Calu3 (cell line): ENCODE measurements at regions not wholly inside any gene's neighbourhood (a gene's known extent, or its start where the extent isn't known, plus 50 kb on each side); places are given as distances from the start of the nearest gene placed in this dataset.

ENCODE experiments used
- BruUV-seq: library from RNA; stranded (reverse); fragments of 400-500 nt; replicated peaks from 2 replicates; lab custom pipeline; 2021; lab: Mats Ljungman, UMichigan
- CTCF ChIA-PET: fragments of 300-600 bp; sonication (Branson Sonifier 250); formaldehyde crosslinking; loops from one replicate; lab custom pipeline; 2022; ENCODE audit warnings: antibody characterized with exemption; lab: Charles Lee
- DNase-seq: peaks from one replicate; pipeline ENCODE4 v3.0.0; 2022
- H3K27ac Mint-ChIP-seq: one replicate; pipeline ENCODE4 v1.8.0; 2022; ENCODE audit warnings: mixed read lengths; ENCODE audit not compliant: unreplicated experiment
- H3K27me3 Mint-ChIP-seq: one replicate; pipeline ENCODE4 v1.8.0; 2022; ENCODE audit warnings: mixed read lengths; ENCODE audit not compliant: unreplicated experiment
- H3K36me3 Mint-ChIP-seq: one replicate; pipeline ENCODE4 v1.8.0; 2022; ENCODE audit warnings: mild to moderate bottlenecking, moderate library complexity, mixed read lengths; ENCODE audit not compliant: insufficient read depth, unreplicated experiment
- H3K4me1 Mint-ChIP-seq: one replicate; pipeline ENCODE4 v1.8.0; 2022; ENCODE audit warnings: mild to moderate bottlenecking, low read depth, mixed read lengths; ENCODE audit not compliant: unreplicated experiment
- H3K4me3 Mint-ChIP-seq: one replicate; pipeline ENCODE4 v1.8.0; 2022; ENCODE audit warnings: mild to moderate bottlenecking, low read depth, moderate library complexity, mixed read lengths; ENCODE audit not compliant: unreplicated experiment
- H3K9me3 Mint-ChIP-seq: one replicate; pipeline ENCODE4 v1.8.0; 2022; ENCODE audit warnings: low read depth, mixed read lengths; ENCODE audit not compliant: unreplicated experiment
- CTCF ChIP-seq: fragments of 200-600 bp; IDR thresholded peaks from one replicate; pipeline ENCODE4 v1.8.0; 2022; ENCODE audit warnings: antibody characterized with exemption; ENCODE audit not compliant: unreplicated experiment
- intact Hi-C: fragments of 100-400 bp; cut with micrococcal nuclease; formaldehyde crosslinking; loops from one replicate; pipeline ENCODE4 v1.10.0; 2022; ENCODE audit not compliant: unreplicated experiment

GRCh38 chr2:215782965-215783364 is 230.4 kb downstream of the MREG start:
- Mint-ChIP-seq H3K36me3 (no peaks in the 10 kb centered on the region), H3K4me1 (no peaks in the 10 kb centered on the region), H3K9me3 (no peaks in the 10 kb centered on the region), H3K27me3 (no peaks in the 10 kb centered on the region), H3K4me3 (no peak overlapping the region), H3K27ac (no peak overlapping the region)
- no TSS peak for BruUV-seq
- intact Hi-C loops, result no loop called here
- no peak for DNase-seq
- no peak for TF ChIP-seq CTCF
- CTCF ChIA-PET, result no interaction called here

GRCh38 chr2:215782295-215782694 is 231.1 kb downstream of the MREG start:
- CTCF ChIA-PET, result no interaction called here
- Mint-ChIP-seq H3K4me3 (no peak overlapping the region), H3K27ac (no peak overlapping the region), H3K27me3 (no peaks in the 10 kb centered on the region), H3K36me3 (no peaks in the 10 kb centered on the region), H3K9me3 (no peaks in the 10 kb centered on the region), H3K4me1 (no peaks in the 10 kb centered on the region)
- BruUV-seq, result no TSS peak
- intact Hi-C loops, result no loop called here
- no peak for DNase-seq
- no peak for TF ChIP-seq CTCF

GRCh38 chr2:215780907-215781685 is 232.3 kb downstream of the MREG start:
- no TSS peak for BruUV-seq
- no peaks in the 10 kb centered on the region for H3K27me3 Mint-ChIP-seq
- no peak for DNase-seq
- no peaks in the 10 kb centered on the region for H3K36me3 Mint-ChIP-seq
- no peaks in the 10 kb centered on the region for H3K9me3 Mint-ChIP-seq
- no peak overlapping the region for H3K27ac Mint-ChIP-seq
- CTCF ChIA-PET, result interaction anchor here (0.6 to 1.0 kb wide), 2 partner anchors 13 to 89 kb away, joined by 3 read pairs; no protein-coding TSS in a partner anchor
- H3K4me3 Mint-ChIP-seq, result no peak overlapping the region
- no peak for TF ChIP-seq CTCF
- H3K4me1 Mint-ChIP-seq, result no peaks in the 10 kb centered on the region
- intact Hi-C loops, result no loop called here

GRCh38 chr2:215780313-215780712 is 233.0 kb downstream of the MREG start:
- Mint-ChIP-seq H3K4me1 (no peaks in the 10 kb centered on the region), H3K4me3 (no peak overlapping the region), H3K27me3 (no peaks in the 10 kb centered on the region), H3K27ac (no peak overlapping the region), H3K9me3 (no peaks in the 10 kb centered on the region), H3K36me3 (no peaks in the 10 kb centered on the region)
- no TSS peak for BruUV-seq
- no peak for DNase-seq
- TF ChIP-seq CTCF, result no peak
- intact Hi-C loops, result no loop called here
- CTCF ChIA-PET, result interaction anchor here (0.6 to 1.0 kb wide), 2 partner anchors 13 to 88 kb away, joined by 3 read pairs; no protein-coding TSS in a partner anchor
